HG03460 (cell line): ENCODE measurements at regions not wholly inside any gene's neighbourhood (a gene's known extent, or its start where the extent isn't known, plus 50 kb on each side); places are given as distances from the start of the nearest gene placed in this dataset.

ENCODE experiments used
- ATAC-seq: cut with Tn5 transposase; IDR thresholded peaks from one replicate; pipeline ENCODE4 v1.9.1; 2021; ENCODE audit not compliant: unreplicated experiment

GRCh38 chr3:20352546-20353179, 166.7 kb upstream of the SGO1 start:
- ATAC-seq, result no peak

- ATAC-seq, result no peak
Measured at GRCh38 chr3:20350449-20350848, 164.4 kb upstream of the SGO1 start.

- no peak for ATAC-seq
Measured at GRCh38 chr3:20346916-20347315, 160.9 kb upstream of the SGO1 start.

- ATAC-seq, result no peak
Measured at GRCh38 chr3:20346369-20346768, 160.4 kb upstream of the SGO1 start.

- ATAC-seq, result no peak
Measured at GRCh38 chr3:20344400-20344959, 158.5 kb upstream of the SGO1 start.

GRCh38 chr3:20343790-20344189, 157.8 kb upstream of the SGO1 start:
- no peak for ATAC-seq

GRCh38 chr3:20340324-20340928, 154.4 kb upstream of the SGO1 start:
- ATAC-seq, result peak; percentile 87

GRCh38 chr3:20336572-20336971, 150.6 kb upstream of the SGO1 start:
- no peak for ATAC-seq

GRCh38 chr3:20334842-20335241, 148.8 kb upstream of the SGO1 start:
- ATAC-seq, result no peak

GRCh38 chr3:20327889-20328288, 141.9 kb upstream of the SGO1 start:
- no peak for ATAC-seq

GRCh38 chr3:20326541-20326940, 140.5 kb upstream of the SGO1 start:
- ATAC-seq, result no peak

GRCh38 chr3:20325563-20325962, 139.6 kb upstream of the SGO1 start:
- ATAC-seq, result no peak

GRCh38 chr3:20324664-20325478, 138.9 kb upstream of the SGO1 start:
- ATAC-seq, result peak; percentile 98

- ATAC-seq, result no peak
Measured at GRCh38 chr3:20323307-20323927, 137.4 kb upstream of the SGO1 start.

GRCh38 chr3:20322085-20322484, 136.1 kb upstream of the SGO1 start:
- ATAC-seq, result no peak

GRCh38 chr3:20321391-20322047, 135.5 kb upstream of the SGO1 start:
- ATAC-seq, result no peak

GRCh38 chr3:20320489-20320888, 134.5 kb upstream of the SGO1 start:
- no peak for ATAC-seq

GRCh38 chr3:20319551-20319950, 133.5 kb upstream of the SGO1 start:
- ATAC-seq, result no peak

- no peak for ATAC-seq
Measured at GRCh38 chr3:20317616-20318015, 131.6 kb upstream of the SGO1 start.

GRCh38 chr3:20316238-20316637, 130.2 kb upstream of the SGO1 start:
- ATAC-seq, result no peak

- no peak for ATAC-seq
Measured at GRCh38 chr3:20310629-20311028, 124.6 kb upstream of the SGO1 start.
